ENCODE measurements at regions not wholly inside any gene's neighbourhood (a gene's known extent, or its start where the extent isn't known, plus 50 kb on each side); places are given as distances from the start of the nearest gene placed in this dataset.
"Not testable (repeated sequence)": the region's sequence is repeated elsewhere in the genome, so short reads cannot be mapped to it uniquely, and the experiment has no call there.

DNA sequence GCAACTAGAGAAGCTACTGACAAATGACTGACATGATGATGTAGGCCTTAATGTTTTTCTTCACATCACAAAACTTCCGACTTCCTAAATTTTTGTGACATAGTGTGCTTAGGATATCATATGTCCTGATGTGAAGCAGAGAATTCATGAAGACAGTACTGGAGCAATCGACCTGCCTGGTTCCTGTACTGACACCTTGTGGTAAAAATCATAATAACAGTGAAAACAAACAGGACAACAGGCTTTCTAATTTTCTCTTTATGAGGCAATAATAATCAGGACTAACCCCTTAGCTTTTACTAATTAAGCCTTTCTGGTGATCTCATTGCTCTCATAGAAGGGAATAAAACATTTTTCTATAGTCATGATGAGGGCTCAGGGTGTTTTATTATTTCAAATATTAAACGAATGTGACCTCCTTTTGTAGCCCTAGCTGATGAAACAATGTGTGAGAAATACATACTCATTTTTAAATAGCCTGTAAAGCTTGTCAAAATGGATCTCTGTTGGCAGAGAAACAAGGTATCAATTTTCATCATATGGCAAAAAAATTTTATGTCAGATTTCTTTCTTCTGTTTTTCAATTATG, 158.4 kb downstream of the TENT5D start:
- DNase-seq (ENCODE audit: low read depth) = peak; percentile 5
- Histone ChIP-seq H3K4me3 (ENCODE audit: low read depth, low read length) (no peak overlapping the region), H3K36me3 (ENCODE audit: control insufficient read depth, insufficient read depth, low read length) (no peaks in the 10 kb centered on the region), H3K27me3 (ENCODE audit: control insufficient read depth, insufficient read depth, low read length) (no peaks in the 10 kb centered on the region)
- TF ChIP-seq, protein P1, sequence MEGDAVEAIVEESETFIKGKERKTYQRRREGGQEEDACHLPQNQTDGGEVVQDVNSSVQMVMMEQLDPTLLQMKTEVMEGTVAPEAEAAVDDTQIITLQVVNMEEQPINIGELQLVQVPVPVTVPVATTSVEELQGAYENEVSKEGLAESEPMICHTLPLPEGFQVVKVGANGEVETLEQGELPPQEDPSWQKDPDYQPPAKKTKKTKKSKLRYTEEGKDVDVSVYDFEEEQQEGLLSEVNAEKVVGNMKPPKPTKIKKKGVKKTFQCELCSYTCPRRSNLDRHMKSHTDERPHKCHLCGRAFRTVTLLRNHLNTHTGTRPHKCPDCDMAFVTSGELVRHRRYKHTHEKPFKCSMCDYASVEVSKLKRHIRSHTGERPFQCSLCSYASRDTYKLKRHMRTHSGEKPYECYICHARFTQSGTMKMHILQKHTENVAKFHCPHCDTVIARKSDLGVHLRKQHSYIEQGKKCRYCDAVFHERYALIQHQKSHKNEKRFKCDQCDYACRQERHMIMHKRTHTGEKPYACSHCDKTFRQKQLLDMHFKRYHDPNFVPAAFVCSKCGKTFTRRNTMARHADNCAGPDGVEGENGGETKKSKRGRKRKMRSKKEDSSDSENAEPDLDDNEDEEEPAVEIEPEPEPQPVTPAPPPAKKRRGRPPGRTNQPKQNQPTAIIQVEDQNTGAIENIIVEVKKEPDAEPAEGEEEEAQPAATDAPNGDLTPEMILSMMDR (IDR thresholded peaks at IDR 0.05; ENCODE audit: insufficient read depth, low read length, poor library complexity, severe bottlenecking) = peak; percentile 59

DNA sequence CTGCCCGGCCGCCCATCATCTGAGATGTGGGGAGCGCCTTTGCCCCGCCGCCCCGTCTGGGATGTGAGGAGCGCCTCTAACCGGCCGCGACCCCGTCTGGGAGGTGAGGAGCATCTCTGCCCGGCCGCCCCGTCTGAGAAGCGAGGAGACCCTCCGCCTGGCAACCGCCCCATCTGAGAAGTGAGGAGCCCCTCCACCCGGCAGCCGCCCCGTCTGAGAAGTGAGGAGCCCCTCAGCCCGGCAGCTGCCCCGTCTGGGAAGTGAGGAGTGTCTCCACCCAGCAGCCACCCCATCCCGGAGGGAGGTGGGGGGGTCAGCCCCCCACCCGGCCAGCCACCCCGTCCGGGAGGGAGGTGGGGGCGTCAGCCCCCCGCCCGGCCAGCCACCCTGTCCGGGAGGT, 170.7 kb downstream of the TENT5D start:
- not testable (repeated sequence) for DNase-seq (ENCODE audit: low read depth)

DNA sequence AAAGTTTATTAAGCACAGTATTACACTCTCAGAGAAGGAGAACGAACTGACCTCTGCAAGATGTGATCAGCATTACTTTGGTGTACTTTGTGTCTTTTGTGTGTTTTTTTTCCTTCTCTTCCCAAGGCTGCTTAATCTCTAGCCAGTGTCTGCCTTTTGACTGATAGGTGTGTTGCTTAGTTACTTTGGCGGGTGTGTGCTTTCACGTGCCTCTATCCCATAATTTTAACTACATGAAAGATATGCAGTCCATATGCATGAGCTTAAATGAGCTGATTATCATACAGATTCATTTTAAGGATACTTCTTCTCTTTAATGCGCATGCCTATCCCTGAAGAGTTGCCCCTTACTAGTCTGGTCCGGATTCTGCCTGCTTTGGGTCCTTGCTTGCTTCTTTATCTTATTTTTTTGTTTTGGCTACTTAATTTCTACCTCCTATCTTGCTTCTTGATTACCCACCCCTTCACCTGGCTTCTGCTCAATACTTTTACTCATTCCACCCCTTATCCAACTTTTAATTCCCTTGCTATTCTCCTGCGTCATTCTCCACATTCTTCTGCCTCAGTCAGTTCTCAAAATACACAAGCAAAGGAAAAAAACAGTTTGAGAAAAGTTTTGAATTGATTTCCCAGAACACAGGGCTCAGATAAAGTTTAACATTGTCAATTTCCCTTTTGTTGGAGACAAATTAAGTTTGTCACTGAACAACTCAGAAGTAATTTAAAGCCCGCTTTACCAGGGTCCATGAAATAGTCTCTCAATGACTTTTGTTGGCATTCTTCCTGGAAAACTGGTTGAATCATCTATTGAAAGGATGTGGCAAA, 182.0 kb downstream of the TENT5D start:
- H3K4me3 ChIP-seq (ENCODE audit: low read depth, low read length) = no peak overlapping the region
- no peaks in the 10 kb centered on the region for H3K27me3 ChIP-seq (ENCODE audit: control insufficient read depth, insufficient read depth, low read length)
- TF ChIP-seq, protein P1 (IDR thresholded peaks at IDR 0.05; ENCODE audit: insufficient read depth, low read length, poor library complexity, severe bottlenecking) = no peak
- DNase-seq (ENCODE audit: low read depth) = no peak
- H3K36me3 ChIP-seq (ENCODE audit: control insufficient read depth, insufficient read depth, low read length) = no peaks in the 10 kb centered on the region

More for the DNA sequence above, 170.7 kb downstream of the TENT5D start:
- not testable (repeated sequence) for H3K27me3 ChIP-seq (ENCODE audit: control insufficient read depth, insufficient read depth, low read length); H3K36me3 ChIP-seq (ENCODE audit: control insufficient read depth, insufficient read depth, low read length); H3K4me3 ChIP-seq (ENCODE audit: low read depth, low read length)
